ENCODE measurements at regions not wholly inside any gene's neighbourhood (a gene's known extent, or its start where the extent isn't known, plus 50 kb on each side); places are given as distances from the start of the nearest gene placed in this dataset.
A peak's percentile ranks its signal among the peaks of the same experiment; 100 is the strongest.

DNA sequence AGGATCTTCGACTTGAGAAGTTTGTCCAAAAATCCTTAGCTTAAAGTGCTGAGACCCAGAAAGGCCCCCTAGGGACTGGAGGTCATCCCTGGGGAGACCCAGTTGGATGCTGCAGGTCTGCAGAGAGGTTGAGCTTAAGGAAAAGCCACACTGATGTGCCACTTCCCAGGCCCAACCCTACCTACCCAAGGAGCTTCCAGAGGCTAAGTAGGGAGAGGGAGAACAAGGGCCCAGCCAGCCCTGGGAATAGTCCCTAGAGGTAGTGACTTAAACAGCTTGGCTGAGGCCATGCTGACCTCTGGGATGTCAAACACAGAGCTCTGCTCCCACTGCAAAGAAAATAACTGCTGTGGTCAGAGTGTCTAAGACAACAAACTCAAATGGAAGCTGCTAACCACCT, 693.7 kb downstream of the MATN1 start:
- WGBS (ENCODE audit: insufficient coverage), result 86% methylated on average over 1 of the region's 1 CpG
- Histone ChIP-seq H3K9me3 (replicated peaks; ENCODE audit: control insufficient read depth, low read depth, low read length) (no peaks in the 10 kb centered on the region), H3K27me3 (ENCODE audit: control insufficient read depth, insufficient read depth, low read length) (peaks cover 3% of the 10 kb centered on the region), H3K36me3 (ENCODE audit: control insufficient read depth, insufficient read depth, low read length) (no peaks in the 10 kb centered on the region), H3K4me3 (ENCODE audit: low read length) (no peak overlapping the region), H3K4me1 (ENCODE audit: control insufficient read depth, insufficient read depth, low read length) (no peaks in the 10 kb centered on the region), H3K27ac (ENCODE audit: low read length) (no peak overlapping the region)
- no peak for DNase-seq

DNA sequence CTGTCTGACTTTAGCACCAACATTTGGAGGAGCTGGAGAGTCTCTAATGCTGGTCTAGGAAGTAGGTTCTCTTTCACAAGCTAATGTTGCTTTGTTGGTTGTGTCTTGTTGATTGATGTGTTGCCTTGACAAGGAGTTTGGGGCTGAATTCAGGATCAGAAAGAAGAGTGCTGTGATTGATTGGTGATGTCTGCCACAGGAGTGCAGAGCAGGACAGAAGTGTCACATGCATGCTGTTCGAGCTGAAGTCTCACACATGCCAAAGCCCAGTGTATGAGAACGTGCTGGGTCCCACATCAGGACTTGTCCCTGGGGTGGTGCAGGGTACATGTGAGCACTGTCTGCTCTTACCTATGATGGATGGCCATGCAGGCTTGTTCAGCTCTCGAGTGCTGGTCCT, 694.4 kb downstream of the MATN1 start:
- Histone ChIP-seq H3K9me3 (replicated peaks; ENCODE audit: control insufficient read depth, low read depth, low read length) (no peaks in the 10 kb centered on the region), H3K36me3 (ENCODE audit: control insufficient read depth, insufficient read depth, low read length) (no peaks in the 10 kb centered on the region), H3K4me3 (ENCODE audit: low read length) (no peak overlapping the region), H3K27me3 (ENCODE audit: control insufficient read depth, insufficient read depth, low read length) (peaks cover 3% of the 10 kb centered on the region), H3K27ac (ENCODE audit: low read length) (no peak overlapping the region), H3K4me1 (ENCODE audit: control insufficient read depth, insufficient read depth, low read length) (no peaks in the 10 kb centered on the region)
- 51% methylated on average over 2 of the region's 3 CpGs for WGBS (ENCODE audit: insufficient coverage)
- DNase-seq, result no peak

DNA sequence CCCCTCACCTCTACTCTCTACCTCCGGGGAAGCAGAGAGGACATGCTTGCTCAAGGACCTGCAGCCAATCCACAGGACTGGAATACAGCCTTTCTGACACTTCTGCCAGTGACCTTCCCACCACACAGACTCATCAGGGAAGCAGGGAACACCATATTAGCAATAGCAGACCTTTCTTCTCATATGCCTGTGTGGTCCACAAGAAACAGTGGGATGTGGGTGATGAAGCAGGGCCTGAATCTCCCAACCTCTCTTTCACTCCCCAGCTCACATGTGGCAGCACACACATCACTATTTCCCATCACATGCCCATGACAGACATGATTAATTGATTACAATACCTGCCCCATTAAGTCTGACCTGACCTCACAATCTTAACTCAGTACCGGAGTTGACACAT, 695.1 kb downstream of the MATN1 start:
- no peak overlapping the region for H3K27ac ChIP-seq (ENCODE audit: low read length)
- no CpG with 5 or more reads among the region's 2 CpGs for WGBS (ENCODE audit: insufficient coverage)
- no peak for DNase-seq

DNA sequence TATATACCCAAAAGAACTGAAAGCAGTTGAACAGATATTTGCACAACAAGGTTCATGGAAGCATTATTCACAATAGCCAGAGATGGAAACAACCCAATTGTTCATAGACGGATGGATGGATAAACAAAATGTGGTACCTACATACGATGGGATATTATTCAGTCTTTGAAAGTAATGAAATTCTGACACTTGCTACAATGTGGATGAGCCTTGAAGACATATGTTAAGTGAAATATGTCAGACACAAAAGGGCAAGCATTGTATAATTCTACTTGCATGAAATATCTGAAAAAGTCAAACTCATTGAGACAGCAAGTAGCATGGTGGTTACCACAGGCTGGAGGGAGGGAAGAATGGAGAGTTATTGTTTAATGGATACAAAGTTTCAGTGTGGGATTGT, 696.1 kb downstream of the MATN1 start:
- H3K27ac ChIP-seq (ENCODE audit: low read length), result no peak overlapping the region
- no peak for DNase-seq
- H3K36me3 ChIP-seq (ENCODE audit: control insufficient read depth, insufficient read depth, low read length), result no peaks in the 10 kb centered on the region
- WGBS (ENCODE audit: insufficient coverage), result 75% methylated on average over 1 of the region's 2 CpGs
- H3K27me3 ChIP-seq (ENCODE audit: control insufficient read depth, insufficient read depth, low read length), result peaks cover 3% of the 10 kb centered on the region
- no peaks in the 10 kb centered on the region for H3K9me3 ChIP-seq (replicated peaks; ENCODE audit: control insufficient read depth, low read depth, low read length)
- H3K4me3 ChIP-seq (ENCODE audit: low read length), result no peak overlapping the region
- no peaks in the 10 kb centered on the region for H3K4me1 ChIP-seq (ENCODE audit: control insufficient read depth, insufficient read depth, low read length)

More for the DNA sequence above, 695.1 kb downstream of the MATN1 start:
- no peaks in the 10 kb centered on the region for H3K36me3 ChIP-seq (ENCODE audit: control insufficient read depth, insufficient read depth, low read length)
- no peaks in the 10 kb centered on the region for H3K9me3 ChIP-seq (replicated peaks; ENCODE audit: control insufficient read depth, low read depth, low read length)
- H3K27me3 ChIP-seq (ENCODE audit: control insufficient read depth, insufficient read depth, low read length), result peaks cover 3% of the 10 kb centered on the region
- no peak overlapping the region for H3K4me3 ChIP-seq (ENCODE audit: low read length)
- H3K4me1 ChIP-seq (ENCODE audit: control insufficient read depth, insufficient read depth, low read length), result no peaks in the 10 kb centered on the region

GRCh38 chr1:30024411-30025195, 698.8 kb downstream of the MATN1 start:
- 69% methylated on average over 2 of the region's 5 CpGs for WGBS (ENCODE audit: insufficient coverage)
- no peak overlapping the region for H3K4me3 ChIP-seq (ENCODE audit: low read length)

GRCh38 chr1:30023339-30024022, 699.9 kb downstream of the MATN1 start:
- Histone ChIP-seq H3K4me3 (ENCODE audit: low read length) (no peak overlapping the region), H3K27ac (ENCODE audit: low read length) (no peak overlapping the region), H3K27me3 (ENCODE audit: control insufficient read depth, insufficient read depth, low read length) (no peaks in the 10 kb centered on the region), H3K36me3 (ENCODE audit: control insufficient read depth, insufficient read depth, low read length) (no peaks in the 10 kb centered on the region), H3K4me1 (ENCODE audit: control insufficient read depth, insufficient read depth, low read length) (no peaks in the 10 kb centered on the region), H3K9me3 (replicated peaks; ENCODE audit: control insufficient read depth, low read depth, low read length) (peaks cover 2% of the 10 kb centered on the region)
- WGBS (ENCODE audit: insufficient coverage), result no CpG with 5 or more reads among the region's 2 CpGs
- no peak for DNase-seq

More at GRCh38 chr1:30024411-30025195, 698.8 kb downstream of the MATN1 start:
- H3K4me1 ChIP-seq (ENCODE audit: control insufficient read depth, insufficient read depth, low read length), result no peaks in the 10 kb centered on the region
- H3K36me3 ChIP-seq (ENCODE audit: control insufficient read depth, insufficient read depth, low read length), result no peaks in the 10 kb centered on the region
- no peak overlapping the region for H3K27ac ChIP-seq (ENCODE audit: low read length)
- H3K27me3 ChIP-seq (ENCODE audit: control insufficient read depth, insufficient read depth, low read length), result peaks cover under 1% of the 10 kb centered on the region
- H3K9me3 ChIP-seq (replicated peaks; ENCODE audit: control insufficient read depth, low read depth, low read length), result no peaks in the 10 kb centered on the region
- DNase-seq, result no peak

GRCh38 chr1:30014031-30014430, 709.4 kb downstream of the MATN1 start:
- Histone ChIP-seq H3K4me1 (ENCODE audit: control insufficient read depth, insufficient read depth, low read length) (no peaks in the 10 kb centered on the region), H3K9me3 (replicated peaks; ENCODE audit: control insufficient read depth, low read depth, low read length) (peaks cover 6% of the 10 kb centered on the region), H3K36me3 (ENCODE audit: control insufficient read depth, insufficient read depth, low read length) (no peaks in the 10 kb centered on the region), H3K27ac (ENCODE audit: low read length) (no peak overlapping the region), H3K4me3 (ENCODE audit: low read length) (no peak overlapping the region), H3K27me3 (ENCODE audit: control insufficient read depth, insufficient read depth, low read length) (no peaks in the 10 kb centered on the region)
- DNase-seq, result no peak
- 29% methylated on average over 1 of the region's 2 CpGs for whole genome bisulfite sequencing (ENCODE audit: insufficient coverage)

DNA sequence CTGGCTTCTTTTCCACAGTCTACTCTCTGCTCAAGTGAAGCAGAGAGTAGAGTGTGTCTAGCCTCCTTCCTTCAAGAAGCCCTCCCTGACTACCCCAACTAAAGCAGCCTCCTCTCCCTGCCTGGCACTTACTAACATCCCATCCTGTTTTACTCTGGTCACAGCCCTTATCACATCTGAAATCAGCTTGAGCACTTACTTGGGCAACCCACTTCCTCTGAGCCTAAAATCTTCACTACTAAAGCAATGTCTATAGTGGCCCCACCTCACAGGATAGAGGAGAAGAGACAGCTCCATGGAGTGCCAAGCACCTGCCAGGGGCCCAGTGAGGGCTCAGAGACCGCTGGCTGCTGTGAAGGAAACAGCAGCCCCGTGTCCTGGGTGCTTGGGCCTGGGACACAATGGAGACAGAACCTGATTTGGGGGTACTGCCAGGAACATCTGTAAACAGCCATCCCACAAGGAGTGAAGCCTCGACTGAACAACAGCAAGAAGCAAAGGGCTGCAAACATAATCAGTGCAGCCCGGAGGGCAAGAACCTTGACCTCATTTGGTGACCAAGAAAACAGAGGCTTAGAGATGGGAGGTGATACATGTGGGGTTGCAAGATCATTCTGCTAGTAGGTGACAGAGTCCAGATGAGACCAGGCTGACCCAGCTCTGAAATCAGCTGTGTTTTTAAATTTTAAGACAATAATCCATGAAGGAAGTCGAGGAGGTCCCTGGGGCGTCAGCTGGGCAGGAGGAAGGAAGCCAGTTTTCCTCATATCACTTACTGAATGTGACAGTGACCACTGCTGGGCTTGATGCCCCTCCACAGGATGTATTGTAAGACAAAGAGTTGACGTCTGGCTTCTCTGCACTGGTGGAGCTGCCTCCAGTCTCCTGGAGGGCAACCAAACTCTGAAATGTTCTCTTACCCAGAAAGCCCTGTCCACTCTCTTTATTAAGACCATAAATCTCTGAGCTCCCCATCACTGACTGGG, 710.6 kb downstream of the MATN1 start:
- peak overlapping the region; percentile 62 for H3K27ac ChIP-seq (ENCODE audit: low read length)
- H3K36me3 ChIP-seq (ENCODE audit: control insufficient read depth, insufficient read depth, low read length), result no peaks in the 10 kb centered on the region
- H3K4me1 ChIP-seq (ENCODE audit: control insufficient read depth, insufficient read depth, low read length), result no peaks in the 10 kb centered on the region
- WGBS (ENCODE audit: insufficient coverage), result 30% methylated on average over 3 of the region's 7 CpGs
- H3K4me3 ChIP-seq (ENCODE audit: low read length), result no peak overlapping the region
- no peaks in the 10 kb centered on the region for H3K27me3 ChIP-seq (ENCODE audit: control insufficient read depth, insufficient read depth, low read length)
- H3K9me3 ChIP-seq (replicated peaks; ENCODE audit: control insufficient read depth, low read depth, low read length), result no peaks in the 10 kb centered on the region
- peak; percentile 11 for DNase-seq

- H3K9me3 ChIP-seq (replicated peaks; ENCODE audit: control insufficient read depth, low read depth, low read length), result no peaks in the 10 kb centered on the region
- DNase-seq, result no peak
- 58% methylated on average over 2 of the region's 6 CpGs for WGBS (ENCODE audit: insufficient coverage)
- no peak overlapping the region for H3K4me3 ChIP-seq (ENCODE audit: low read length)
- H3K27ac ChIP-seq (ENCODE audit: low read length), result no peak overlapping the region
- H3K4me1 ChIP-seq (ENCODE audit: control insufficient read depth, insufficient read depth, low read length), result no peaks in the 10 kb centered on the region
- H3K36me3 ChIP-seq (ENCODE audit: control insufficient read depth, insufficient read depth, low read length), result no peaks in the 10 kb centered on the region
- H3K27me3 ChIP-seq (ENCODE audit: control insufficient read depth, insufficient read depth, low read length), result no peaks in the 10 kb centered on the region
Measured at GRCh38 chr1:30011970-30012369, 711.4 kb downstream of the MATN1 start.
